ENCODE measurements at regions not wholly inside any gene's neighbourhood (a gene's known extent, or its start where the extent isn't known, plus 50 kb on each side); places are given as distances from the start of the nearest gene placed in this dataset.
A peak's percentile ranks its signal among the peaks of the same experiment; 100 is the strongest.

DNA sequence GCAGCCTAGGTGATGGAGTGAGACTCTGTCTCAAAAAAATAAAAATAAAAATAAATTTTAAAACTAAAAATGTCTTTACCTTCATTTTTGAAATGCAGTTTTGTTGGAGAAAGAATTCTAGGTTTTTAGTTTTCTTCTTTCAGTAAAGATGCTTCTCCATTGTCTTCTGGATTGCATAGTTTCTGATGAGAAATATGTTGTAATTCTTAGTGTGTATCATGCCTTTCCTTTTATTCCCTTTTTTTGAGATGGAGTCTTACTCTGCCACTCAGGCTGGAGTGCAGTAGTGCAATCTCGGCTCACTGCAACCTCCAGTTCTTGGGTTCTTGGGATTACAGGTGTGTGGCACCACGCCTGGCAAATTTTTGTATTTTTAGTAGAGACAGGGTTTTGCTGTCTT is 130.0 kb upstream of the FBXO11 start:
- WGBS (ENCODE audit: insufficient coverage, low coverage, low lambda C conversion rate, missing lambda C conversion rate) = 100% methylated on average over 2 of the region's 2 CpGs
- H3K9me3 ChIP-seq = no peaks in the 10 kb centered on the region
- DNase-seq = no peak
- H3K27me3 ChIP-seq = no peaks in the 10 kb centered on the region
- TF ChIP-seq, protein P1, sequence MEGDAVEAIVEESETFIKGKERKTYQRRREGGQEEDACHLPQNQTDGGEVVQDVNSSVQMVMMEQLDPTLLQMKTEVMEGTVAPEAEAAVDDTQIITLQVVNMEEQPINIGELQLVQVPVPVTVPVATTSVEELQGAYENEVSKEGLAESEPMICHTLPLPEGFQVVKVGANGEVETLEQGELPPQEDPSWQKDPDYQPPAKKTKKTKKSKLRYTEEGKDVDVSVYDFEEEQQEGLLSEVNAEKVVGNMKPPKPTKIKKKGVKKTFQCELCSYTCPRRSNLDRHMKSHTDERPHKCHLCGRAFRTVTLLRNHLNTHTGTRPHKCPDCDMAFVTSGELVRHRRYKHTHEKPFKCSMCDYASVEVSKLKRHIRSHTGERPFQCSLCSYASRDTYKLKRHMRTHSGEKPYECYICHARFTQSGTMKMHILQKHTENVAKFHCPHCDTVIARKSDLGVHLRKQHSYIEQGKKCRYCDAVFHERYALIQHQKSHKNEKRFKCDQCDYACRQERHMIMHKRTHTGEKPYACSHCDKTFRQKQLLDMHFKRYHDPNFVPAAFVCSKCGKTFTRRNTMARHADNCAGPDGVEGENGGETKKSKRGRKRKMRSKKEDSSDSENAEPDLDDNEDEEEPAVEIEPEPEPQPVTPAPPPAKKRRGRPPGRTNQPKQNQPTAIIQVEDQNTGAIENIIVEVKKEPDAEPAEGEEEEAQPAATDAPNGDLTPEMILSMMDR (IDR thresholded peaks at IDR 0.05) = no peak
- no peak for TF ChIP-seq POLR2A (IDR thresholded peaks at IDR 0.05)
- intact Hi-C loops (cut with DNase I) = no loop called here
- no peaks in the 10 kb centered on the region for H3K36me3 ChIP-seq
- no peak for ATAC-seq
- H3K4me3 ChIP-seq = no peak overlapping the region
- H3K27ac ChIP-seq = no peak overlapping the region
- H3K4me1 ChIP-seq = no peaks in the 10 kb centered on the region

DNA sequence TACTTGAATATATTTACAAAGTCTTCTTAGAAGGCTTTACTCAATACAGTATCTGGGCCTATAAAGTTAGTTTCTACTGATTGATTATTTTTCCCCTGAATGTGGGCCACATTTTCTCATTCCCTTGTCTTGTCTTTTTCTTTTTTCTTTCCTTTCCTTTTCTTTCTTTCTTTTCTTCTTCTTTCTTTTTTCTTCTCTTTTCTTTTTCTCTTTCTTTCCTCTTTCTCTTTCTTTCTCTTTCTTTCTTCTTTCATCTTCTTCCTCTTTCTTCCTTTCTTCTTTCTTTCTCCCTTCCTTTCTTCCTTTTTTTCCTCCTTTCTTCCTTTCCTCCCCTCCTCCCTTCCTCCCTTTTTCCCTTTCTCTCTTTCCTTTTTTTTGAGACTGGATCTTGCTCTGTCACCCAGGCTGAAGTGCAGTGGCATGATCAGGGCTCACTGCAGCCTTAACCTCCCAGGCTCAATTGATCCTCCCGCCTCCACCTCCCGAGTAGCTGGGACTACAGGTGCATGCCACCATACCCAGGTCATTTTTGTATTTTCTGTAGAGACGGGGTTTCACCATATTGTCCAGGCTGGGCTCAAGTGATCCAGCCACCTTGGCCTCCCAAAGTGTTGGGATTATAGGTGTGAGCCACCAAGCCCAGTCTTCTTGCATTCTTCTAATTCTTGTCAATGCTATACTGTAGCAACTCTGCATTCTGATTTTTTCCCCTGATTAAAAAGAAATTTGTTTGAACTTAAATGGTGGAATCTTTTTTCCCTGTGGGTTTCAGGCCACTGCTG is 133.1 kb upstream of the FBXO11 start:
- H3K36me3 ChIP-seq = no peaks in the 10 kb centered on the region
- intact Hi-C loops (cut with DNase I) = no loop called here
- no peak overlapping the region for H3K4me3 ChIP-seq
- 90% methylated on average over 2 of the region's 3 CpGs for WGBS (ENCODE audit: insufficient coverage, low coverage, low lambda C conversion rate, missing lambda C conversion rate)
- H3K9me3 ChIP-seq = no peaks in the 10 kb centered on the region
- no peak for DNase-seq
- no peaks in the 10 kb centered on the region for H3K4me1 ChIP-seq
- H3K27ac ChIP-seq = no peak overlapping the region
- no peak for ATAC-seq
- H3K27me3 ChIP-seq = no peaks in the 10 kb centered on the region
- no peak for TF ChIP-seq POLR2A (IDR thresholded peaks at IDR 0.05)

DNA sequence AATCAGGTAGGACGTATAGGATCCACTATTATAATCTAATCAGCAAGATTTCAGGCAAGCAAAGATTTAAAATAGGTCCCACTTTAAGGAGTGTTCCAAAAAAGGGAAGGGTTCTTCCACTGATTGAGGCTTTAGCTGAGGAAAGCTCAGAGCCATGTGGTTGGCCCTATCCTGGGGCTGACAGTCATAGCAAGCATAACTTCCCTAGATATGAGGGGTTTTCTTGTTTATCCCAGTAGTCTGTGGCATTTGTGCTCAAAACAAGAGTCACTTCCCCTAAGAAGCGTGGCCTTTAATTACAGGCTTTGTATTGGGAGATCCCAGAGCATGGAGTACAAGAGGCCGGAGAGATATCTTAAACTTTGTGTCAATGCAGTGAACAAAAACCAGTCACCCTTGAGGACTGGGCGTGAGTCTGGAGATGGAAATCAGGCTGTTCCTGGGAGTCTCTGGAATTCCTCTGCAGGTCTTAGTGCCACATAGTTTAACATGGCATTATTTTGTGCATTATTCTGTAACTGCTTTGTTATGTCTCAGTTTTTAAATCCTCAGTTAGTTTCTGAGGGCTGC is 136.9 kb upstream of the FBXO11 start:
- no peak overlapping the region for H3K4me3 ChIP-seq

DNA sequence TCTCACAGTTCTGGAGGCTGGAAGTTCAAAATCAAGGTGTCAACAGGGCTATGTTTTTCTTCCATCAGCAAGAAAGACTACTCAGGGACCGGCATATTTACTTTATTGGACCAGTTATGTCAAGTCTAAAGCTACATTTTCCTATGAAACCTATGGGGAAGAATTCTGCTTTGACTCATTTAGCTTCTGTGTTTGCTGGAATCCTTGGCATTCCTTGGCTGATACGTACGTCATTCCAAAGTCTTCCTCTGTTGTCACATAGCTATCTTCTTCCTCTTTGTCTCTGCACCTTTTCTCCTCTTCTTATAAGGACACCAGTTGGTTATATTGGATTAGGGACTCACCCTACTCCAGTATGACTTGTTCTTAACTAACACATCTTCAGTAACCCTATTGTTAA is 137.4 kb upstream of the FBXO11 start:
- H3K36me3 ChIP-seq = no peaks in the 10 kb centered on the region
- no peak overlapping the region for H3K4me3 ChIP-seq
- TF ChIP-seq POLR2A (IDR thresholded peaks at IDR 0.05) = no peak
- TF ChIP-seq, protein P1 (IDR thresholded peaks at IDR 0.05) = no peak
- ATAC-seq = no peak
- intact Hi-C loops (cut with DNase I) = no loop called here
- H3K9me3 ChIP-seq = no peaks in the 10 kb centered on the region
- 64% methylated on average over 2 of the region's 3 CpGs for WGBS (ENCODE audit: insufficient coverage, low coverage, low lambda C conversion rate, missing lambda C conversion rate)
- no peak for DNase-seq
- no peaks in the 10 kb centered on the region for H3K27me3 ChIP-seq
- H3K27ac ChIP-seq = no peak overlapping the region
- no peaks in the 10 kb centered on the region for H3K4me1 ChIP-seq

More for the DNA sequence above, 136.9 kb upstream of the FBXO11 start:
- intact Hi-C loops (cut with DNase I) = no loop called here
- Histone ChIP-seq H3K27ac (no peak overlapping the region), H3K27me3 (no peaks in the 10 kb centered on the region), H3K4me1 (no peaks in the 10 kb centered on the region), H3K9me3 (no peaks in the 10 kb centered on the region), H3K36me3 (no peaks in the 10 kb centered on the region)
- peak in 3 of 4 donors; percentile 22 to 33 (median 24) for ATAC-seq
- TF ChIP-seq POLR2A (IDR thresholded peaks at IDR 0.05) = no peak
- TF ChIP-seq, protein P1 (IDR thresholded peaks at IDR 0.05) = no peak
- no peak for DNase-seq
- WGBS (ENCODE audit: insufficient coverage, low coverage, low lambda C conversion rate, missing lambda C conversion rate) = 59% methylated on average over 4 of the region's 4 CpGs

DNA sequence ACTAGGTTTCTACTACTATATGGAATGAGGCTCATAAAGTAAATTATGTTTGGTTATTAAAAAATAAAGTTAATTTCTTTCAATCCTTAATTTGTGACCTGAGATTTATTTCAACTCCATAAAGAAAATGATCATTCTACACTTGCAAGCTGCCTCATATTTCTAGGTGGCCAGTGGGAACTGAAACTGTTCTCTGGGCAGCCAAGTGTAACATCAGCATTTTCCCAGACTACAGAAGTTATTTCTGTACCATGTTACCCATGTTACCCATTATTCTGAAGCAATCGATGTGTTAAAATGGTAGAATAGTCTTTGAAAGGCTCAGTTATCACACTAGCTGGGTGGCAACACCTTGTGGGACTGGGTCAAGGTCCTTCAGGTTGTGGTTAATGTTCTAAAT is 139.3 kb upstream of the FBXO11 start:
- Histone ChIP-seq H3K4me1 (no peaks in the 10 kb centered on the region), H3K36me3 (no peaks in the 10 kb centered on the region), H3K27me3 (no peaks in the 10 kb centered on the region), H3K27ac (no peak overlapping the region), H3K4me3 (no peak overlapping the region), H3K9me3 (no peaks in the 10 kb centered on the region)
- DNase-seq (no peak), ATAC-seq (peak in 2 of 4 donors; percentile 25 to 49)
- WGBS (ENCODE audit: insufficient coverage, low coverage, low lambda C conversion rate, missing lambda C conversion rate) = 56% methylated on average over 1 of the region's 1 CpG
- TF ChIP-seq, protein P1 (IDR thresholded peaks at IDR 0.05) = no peak
- no peak for TF ChIP-seq POLR2A (IDR thresholded peaks at IDR 0.05)
- intact Hi-C loops (cut with DNase I) = no loop called here

Data from right lobe of liver (tissue), 6 donors.